ENCODE measurements at regions not wholly inside any gene's neighbourhood (a gene's known extent, or its start where the extent isn't known, plus 50 kb on each side); places are given as distances from the start of the nearest gene placed in this dataset.
"Not testable (repeated sequence)": the region's sequence is repeated elsewhere in the genome, so short reads cannot be mapped to it uniquely, and the experiment has no call there.

DNA sequence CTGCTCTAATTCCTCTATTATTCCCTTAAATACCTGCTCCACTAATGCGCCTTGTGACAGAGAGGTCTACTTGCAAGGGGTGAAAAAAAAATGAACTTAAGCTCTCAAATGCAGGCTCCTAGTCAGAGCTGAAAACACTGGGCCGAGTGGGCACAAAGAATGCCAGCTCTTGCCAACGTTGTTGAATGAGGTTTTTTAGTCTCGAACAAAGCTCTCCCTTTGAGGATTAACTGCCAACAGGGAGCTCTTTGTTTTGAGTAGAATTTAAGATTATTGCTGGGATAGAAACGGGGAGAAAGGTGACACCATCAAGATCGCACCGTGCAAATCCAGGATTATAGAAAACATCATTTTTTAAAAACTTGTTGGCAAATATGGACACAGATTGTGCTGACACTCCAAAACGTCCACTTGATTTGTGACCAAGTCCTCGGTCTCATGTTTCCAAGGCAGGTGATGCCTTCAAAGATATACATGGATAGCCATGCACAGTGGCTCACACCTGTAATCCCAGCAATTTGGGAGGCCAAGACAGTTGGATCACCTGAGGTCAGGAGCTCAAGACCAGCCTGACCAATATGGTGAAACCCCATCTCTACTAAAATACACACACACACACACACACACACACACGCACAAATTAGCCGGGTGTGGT, 163.2 kb downstream of the BMP7 start:
- DNase-seq (ENCODE audit: low spot score), result no peak

DNA sequence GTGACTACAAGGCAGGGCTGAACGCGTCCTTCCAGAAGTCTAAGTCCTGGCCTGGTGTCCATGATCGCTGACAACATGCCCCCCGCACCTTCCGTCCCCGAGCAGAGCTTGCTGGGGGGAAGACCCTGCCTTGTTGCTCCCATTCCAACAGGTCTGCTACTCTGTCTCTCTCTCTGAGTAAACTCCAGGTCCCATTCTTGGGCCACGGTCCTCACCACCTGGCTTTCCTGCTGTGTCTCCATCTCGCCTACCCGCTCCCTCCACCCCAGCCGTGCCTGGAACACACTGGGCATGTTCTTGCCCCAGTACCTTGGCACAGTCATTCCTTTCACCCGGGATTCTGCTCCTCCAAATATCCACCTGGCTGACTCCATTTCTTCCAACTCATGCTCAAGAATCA, 162.3 kb downstream of the BMP7 start:
- DNase-seq (ENCODE audit: low spot score), result no peak

DNA sequence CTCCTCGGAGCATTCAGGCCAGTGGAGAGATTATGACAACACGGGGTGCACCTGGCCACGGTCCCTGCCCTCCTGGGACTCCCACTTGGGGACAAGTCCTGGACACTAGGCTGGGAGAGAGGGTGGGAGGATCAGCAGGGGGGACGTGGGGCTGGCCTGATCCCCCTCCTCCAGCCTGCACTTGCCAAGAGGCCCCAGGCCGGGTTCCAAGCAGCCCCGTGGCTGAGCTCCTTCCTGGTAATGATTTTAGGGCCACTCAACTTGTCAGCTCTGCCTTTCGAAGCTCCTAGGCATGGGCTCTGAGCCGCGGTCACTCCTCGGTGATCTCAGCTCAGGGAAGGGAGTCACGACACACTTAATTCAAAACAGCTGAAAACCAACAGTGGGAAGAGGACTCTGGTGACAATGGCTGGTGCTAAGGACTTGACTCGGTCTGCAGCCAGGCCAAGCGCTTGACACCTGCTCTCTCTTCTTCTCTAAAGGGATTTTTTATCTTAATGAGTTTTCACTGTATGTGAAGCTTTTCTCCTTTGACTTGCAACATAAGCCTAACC, 161.7 kb downstream of the BMP7 start:
- no peak for DNase-seq (ENCODE audit: low spot score)

DNA sequence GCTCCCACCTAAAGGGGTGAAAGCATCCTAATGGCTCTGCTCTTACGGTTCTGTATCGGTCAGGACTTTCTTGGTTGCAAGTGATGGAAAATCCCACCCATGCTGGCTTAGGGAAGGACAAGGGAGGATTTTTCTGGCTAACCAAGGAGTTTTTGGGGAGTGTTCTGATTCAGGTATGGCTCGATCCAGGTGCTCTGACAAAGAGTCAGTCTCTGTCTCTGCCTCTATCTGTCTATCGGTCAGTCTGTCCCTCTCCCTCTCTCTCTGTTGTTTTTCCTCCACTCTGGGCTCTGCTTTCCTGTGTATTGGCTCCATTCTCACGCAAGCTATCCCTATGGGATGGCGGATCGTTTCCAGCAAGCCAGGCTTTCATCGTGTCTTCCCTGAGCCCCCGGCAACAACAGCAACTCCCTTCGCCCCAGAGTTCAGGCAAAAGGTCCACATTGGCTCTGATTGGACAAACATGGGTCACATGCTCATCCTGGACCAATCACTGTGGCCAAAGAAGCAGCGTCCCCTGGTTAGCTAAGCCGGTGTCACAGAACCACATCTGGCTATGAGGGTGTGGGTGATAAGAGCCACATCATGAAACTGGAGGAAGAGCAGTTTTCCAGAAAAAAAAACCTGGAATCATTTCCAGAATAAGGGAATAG, 160.3 kb downstream of the BMP7 start:
- peak; percentile 77 for DNase-seq (ENCODE audit: low spot score)

DNA sequence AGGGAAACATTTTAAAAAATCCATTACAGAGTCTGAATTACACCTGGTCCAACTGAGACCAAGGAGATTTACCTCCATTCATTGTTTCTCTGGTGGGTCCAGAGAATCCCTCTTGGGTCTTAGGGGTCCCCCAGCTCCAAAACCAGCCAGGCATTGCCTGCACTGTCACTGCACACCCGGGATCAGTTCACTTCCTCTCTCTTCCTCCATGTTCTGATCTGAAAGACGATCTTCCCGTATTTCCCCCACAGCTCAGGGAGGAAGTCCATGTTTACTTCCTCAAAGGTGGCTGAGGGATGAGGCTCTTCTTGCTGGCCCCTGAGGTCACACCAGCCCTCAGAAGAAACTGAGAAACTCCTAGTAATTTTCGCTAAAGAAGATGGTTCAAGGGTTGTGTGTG, 159.7 kb downstream of the BMP7 start:
- no peak for DNase-seq (ENCODE audit: low spot score)

DNA sequence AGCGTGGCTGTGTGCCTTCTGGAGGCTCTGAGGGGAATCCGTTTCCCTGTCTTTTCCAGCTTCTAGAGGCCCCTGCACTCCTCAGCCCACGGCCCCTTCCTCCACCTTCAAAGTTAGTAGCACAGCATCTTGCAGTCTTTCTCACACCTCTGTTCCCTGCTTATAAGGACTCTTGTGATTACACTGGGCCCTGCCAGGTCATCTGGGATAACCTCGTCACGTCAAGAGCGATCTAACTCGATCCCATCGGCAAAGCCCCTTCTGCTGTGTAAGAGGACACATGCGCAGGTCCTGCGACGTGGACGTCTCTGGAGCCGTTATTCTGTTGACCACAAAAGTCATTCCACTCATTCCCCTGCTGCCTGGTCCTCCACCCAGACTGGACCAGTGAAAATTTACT, 159.2 kb downstream of the BMP7 start:
- no peak for DNase-seq (ENCODE audit: low spot score)

DNA sequence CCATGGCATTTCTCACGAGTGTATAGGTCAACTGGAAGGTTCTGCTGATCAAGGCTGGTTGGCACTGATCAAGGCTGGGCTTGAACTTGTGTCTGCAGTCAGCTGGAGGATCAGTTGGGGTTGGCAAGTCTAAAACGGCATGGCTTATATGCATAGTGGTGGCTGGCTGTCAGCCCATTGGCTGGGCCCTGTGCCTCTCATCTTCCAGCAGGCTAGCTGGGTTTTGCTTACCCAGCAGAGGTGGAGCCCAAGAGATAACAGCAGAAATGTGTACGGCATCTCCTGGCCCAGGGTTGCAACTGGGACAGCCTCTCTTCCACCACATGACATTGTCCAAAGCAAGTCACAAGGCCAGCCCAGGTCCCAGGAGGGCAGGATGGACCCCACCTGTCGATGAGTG, 158.2 kb downstream of the BMP7 start:
- no peak for DNase-seq (ENCODE audit: low spot score)

DNA sequence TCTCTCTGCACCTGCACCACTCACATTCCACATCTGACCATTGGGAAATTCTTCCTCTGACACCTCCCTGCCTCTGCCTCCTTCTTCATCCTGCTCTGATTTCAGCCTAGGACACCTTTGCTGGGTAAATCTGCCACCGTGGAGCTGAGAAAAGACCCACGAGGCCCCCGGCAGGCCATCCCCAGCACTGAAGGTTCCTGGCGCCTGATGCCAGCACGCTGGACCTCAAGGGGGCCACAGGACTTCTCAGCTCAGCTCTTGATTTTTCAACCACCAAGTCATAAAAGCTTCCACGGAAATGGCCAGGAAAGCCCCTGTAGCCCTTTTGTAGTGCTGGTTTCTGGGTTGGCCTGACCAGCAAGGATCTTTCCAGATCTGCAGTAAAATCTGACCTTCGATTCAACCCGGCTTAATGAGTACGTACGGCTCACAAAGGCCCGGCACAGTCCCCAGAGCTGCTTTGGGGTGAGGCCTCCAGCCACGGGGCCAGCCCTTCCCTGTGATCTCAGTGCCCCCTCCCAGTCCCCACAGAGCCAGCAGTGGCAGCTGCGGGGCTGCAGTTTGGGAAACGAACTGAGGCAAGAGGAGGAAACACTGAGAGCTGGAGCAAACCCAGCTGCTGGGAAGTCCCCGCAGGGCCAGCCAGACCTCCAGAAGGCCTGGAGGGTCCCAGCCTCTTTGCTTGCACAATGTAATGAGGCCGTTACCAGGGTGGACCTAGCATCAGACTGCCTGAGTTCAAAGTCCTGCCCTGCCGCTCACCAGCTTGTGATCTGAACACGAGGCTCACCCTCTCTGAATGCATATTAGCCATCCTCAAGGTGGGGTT, 157.5 kb downstream of the BMP7 start:
- DNase-seq (ENCODE audit: low spot score), result no peak

DNA sequence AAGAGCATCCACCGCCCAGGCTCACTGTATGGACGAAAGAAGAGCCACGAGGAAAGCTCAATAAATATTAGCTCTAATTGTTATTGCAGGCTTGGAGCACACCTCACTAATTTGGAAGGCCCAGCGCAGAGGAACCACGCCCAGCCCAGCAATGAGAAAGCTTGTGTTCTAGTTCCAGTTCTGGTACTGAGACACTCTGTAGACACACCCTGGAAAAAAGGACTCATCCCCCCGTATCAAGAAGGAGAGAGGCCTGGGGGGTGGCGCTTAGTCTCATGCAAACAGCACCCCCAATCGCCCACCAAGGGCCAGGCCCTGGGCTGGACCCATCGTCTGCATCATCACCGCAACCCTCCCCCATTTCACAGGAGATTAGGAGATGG, 156.9 kb downstream of the BMP7 start:
- no peak for DNase-seq (ENCODE audit: low spot score)

DNA sequence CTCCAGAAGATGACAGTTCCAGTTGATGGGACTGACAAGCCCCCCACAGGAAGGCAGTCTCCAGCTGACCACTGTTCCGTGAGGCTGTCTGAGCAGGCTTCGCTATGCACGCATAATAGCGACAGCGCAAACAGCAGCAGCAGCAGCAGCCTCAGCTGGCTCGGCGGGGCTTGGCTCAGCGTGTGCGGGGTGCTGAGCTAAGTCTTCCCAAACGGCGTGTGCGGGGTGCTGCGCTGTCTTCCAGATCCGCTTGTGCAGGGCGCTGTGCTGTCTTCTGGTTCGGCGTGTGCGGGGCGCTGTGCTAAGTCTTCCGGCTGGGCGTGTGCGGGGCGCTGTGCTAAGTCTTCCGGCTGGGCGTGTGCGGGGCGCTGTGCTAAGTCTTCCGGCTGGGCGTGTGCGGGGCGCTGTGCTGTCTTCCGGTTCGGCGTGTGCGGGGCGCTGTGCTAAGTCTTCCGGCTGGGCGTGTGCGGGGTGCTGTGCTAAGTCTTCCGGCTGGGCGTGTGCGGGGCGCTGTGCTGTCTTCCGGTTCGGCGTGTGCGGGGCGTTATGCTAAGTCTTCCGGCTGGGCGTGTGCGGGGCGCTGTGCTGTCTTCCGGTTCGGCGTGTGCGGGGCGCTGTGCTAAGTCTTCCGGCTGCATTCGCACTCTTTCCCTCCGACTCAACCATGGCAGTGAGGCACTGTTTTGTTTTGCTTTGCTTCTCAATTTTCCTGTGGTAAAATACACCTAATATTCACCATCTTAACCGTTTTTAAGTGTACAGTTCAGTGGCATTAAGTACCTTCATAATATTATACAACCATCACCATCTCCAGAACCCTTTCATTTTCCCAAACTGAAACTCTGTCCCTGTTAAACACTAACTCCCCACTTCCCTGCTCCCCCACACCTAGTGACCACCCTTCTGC, 156.1 kb downstream of the BMP7 start:
- not testable (repeated sequence) for DNase-seq (ENCODE audit: low spot score)

DNA sequence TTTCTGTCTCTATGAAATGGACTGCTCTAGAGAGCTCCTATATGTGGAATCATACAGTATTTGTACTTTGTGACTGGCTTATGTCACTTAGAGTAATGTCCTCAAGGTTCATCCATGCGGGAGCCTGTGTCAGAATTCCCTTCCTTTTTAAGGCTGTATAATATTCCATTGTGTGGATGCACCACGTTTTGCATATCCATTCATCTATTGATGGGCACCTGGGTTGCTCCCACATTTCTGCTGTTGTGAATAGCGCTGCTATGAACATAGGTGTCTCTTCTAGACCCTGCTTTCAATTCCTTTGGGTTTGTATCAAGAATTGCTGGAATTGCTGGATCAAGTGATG, 155.4 kb downstream of the BMP7 start:
- DNase-seq (ENCODE audit: low spot score), result no peak

DNA sequence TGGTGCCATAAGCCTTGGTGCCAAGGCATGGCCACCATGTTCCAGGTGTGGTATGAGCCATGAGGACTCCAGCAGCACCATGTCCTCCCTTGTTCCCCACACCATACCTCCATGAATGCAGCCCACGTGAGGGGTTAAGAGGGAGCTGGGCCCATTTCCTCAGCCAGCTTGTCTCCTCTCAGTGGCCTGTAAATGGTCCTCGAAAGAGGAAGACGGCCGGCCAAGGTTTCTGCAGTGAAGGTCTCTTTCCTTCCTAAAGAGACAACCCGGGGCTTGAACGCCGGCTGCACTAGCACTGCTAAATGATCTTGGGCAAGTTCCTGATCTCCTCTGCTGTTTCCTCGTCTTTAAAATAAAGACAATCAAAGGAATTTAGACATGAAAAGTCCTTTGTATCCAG, 154.0 kb downstream of the BMP7 start:
- no peak for DNase-seq (ENCODE audit: low spot score)

DNA sequence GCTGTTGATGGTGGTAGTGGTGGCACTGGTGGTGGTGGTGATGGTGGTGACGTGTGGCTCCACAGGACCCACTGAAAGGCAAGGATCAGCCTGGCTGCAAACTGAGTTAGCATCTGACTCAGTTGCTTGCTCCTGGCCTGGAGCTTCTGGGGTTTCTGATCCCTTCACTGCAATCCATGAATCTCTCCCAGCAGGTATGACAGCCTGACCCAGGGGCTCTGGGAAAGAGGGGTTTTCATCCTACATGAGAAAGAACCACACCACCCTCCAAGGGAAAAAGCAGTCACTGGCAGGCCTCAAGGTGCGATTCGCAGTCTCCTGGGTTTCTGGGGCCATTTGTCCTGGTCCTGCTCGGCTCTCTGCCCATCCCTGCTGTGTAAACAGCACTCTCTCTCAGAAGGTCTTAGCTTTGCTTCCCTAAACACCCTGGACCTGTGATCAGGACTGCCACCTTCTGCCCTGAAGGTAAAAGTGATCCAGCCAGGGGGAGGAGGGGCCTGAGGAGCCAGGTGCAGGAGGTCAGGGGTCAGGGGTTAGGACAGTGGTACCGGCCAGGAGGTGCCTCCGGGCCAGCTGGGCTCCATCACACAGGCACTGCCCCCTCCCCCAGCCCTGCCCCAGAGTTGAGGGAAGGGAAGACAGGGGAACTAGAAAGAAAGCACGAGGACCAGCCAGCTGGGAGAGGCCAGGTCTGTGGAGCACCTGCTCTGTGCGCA, 152.0 kb downstream of the BMP7 start:
- DNase-seq (ENCODE audit: low spot score), result no peak

DNA sequence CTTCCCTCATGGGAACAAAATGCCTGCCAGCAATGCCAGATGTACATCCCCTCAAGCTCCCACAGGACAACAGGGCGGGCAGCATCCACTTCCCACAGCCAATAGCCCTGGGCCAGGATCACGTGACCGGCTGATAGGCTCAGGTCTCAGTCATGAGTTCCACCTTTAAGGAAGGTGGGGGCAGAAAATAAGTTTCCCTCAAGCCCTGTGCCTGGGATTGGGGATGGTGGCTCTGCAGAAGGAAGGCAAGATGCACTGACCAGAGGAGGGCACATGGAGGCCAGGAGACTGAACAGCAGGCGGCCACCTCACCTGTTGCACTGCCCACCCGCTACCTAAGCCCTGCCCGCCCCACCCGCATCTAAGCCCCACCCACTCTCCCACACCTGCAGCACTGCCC, 149.1 kb downstream of the BMP7 start:
- DNase-seq (ENCODE audit: low spot score), result no peak

DNA sequence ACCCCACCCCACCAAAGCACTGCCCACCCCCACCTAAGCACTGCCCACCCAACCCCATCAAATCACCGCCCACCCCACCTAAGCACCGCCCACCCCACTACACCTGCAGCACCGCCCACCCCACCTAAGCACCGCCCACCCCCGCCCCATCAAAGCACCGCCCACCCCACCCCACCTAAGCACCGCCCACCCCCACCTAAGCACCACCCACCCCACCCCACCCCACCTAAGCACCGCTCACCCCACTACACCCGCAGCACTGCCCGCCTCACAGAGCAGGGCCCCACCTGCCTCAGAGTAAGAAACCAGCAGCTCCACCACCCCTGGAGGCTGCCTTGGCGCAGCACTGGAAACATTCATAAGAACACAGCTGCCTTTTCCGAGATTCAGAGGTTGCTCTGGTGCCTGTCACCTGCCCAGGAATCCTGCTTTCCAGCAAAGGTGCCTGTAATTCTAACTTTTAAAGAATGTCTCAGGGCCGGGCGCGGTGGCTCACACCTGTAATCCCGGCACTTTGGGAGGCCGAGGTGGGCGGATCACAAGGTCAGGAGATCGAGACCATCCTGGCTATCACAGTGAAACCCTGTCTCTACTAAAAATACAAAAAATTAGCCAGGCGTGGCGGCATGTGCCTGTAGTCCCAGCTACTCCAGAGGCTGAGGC, 148.2 kb downstream of the BMP7 start:
- DNase-seq (ENCODE audit: low spot score), result no peak
